ENCODE measurements at regions not wholly inside any gene's neighbourhood (a gene's known extent, or its start where the extent isn't known, plus 50 kb on each side); places are given as distances from the start of the nearest gene placed in this dataset.
"Not testable (repeated sequence)": the region's sequence is repeated elsewhere in the genome, so short reads cannot be mapped to it uniquely, and the experiment has no call there.

DNA sequence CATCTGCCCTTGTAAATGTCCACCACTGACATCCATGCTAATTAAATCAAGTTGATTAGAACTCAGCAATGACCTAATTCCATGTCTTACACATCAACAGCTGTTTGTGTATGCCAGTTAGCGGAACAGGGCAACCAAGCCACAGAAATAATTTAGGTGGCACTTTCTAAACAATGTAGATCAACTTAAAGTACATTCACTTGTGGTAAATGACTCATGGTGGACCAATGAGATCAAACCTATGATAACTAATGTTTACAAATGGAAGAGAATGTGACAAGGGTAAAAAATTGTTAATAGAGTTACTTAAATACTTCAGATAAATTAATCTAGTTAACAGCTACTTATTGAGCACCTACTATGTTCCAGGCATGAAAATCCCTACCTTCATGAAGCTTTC, 63.1 kb upstream of the ICA1 start:
- no peak overlapping the region for H3K4me3 Mint-ChIP-seq (ENCODE audit: low read depth)
- H3K27ac Mint-ChIP-seq: no peak overlapping the region
- H3K9me3 Mint-ChIP-seq (ENCODE audit: low read depth): peaks cover 5% of the 10 kb centered on the region
- no peak for DNase-seq (ENCODE audit: low spot score, unreplicated experiment)
- H3K27me3 Mint-ChIP-seq: no peaks in the 10 kb centered on the region
- H3K4me1 Mint-ChIP-seq (ENCODE audit: low read depth): peaks cover 4% of the 10 kb centered on the region
- H3K36me3 Mint-ChIP-seq (ENCODE audit: insufficient read depth): no peaks in the 10 kb centered on the region
- TF ChIP-seq, protein P1, sequence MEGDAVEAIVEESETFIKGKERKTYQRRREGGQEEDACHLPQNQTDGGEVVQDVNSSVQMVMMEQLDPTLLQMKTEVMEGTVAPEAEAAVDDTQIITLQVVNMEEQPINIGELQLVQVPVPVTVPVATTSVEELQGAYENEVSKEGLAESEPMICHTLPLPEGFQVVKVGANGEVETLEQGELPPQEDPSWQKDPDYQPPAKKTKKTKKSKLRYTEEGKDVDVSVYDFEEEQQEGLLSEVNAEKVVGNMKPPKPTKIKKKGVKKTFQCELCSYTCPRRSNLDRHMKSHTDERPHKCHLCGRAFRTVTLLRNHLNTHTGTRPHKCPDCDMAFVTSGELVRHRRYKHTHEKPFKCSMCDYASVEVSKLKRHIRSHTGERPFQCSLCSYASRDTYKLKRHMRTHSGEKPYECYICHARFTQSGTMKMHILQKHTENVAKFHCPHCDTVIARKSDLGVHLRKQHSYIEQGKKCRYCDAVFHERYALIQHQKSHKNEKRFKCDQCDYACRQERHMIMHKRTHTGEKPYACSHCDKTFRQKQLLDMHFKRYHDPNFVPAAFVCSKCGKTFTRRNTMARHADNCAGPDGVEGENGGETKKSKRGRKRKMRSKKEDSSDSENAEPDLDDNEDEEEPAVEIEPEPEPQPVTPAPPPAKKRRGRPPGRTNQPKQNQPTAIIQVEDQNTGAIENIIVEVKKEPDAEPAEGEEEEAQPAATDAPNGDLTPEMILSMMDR (IDR thresholded peaks at IDR 0.05; ENCODE audit: unreplicated experiment): no peak

DNA sequence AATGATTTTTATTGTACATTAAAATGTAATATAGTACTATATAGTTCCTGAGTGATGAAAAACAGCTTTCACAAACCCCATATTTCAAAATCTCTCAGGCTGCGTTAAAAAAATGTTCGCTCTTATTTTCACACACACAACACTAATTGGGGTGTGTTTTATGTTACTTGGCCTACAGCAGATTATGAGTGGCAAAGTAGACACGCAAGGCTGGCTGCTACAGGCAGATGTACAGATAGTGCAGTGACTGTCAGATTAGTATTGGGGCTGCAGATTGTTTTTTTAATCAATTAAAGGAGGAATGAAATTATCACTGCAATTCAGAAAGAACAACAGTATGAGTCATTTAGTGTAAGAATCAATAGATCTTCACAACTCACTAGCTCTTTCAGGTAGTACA, 65.2 kb upstream of the ICA1 start:
- Mint-ChIP-seq H3K9me3 (ENCODE audit: low read depth) (peaks cover 3% of the 10 kb centered on the region), H3K27ac (no peak overlapping the region), H3K36me3 (ENCODE audit: insufficient read depth) (no peaks in the 10 kb centered on the region), H3K4me1 (ENCODE audit: low read depth) (peaks cover 4% of the 10 kb centered on the region), H3K27me3 (no peaks in the 10 kb centered on the region), H3K4me3 (ENCODE audit: low read depth) (no peak overlapping the region)
- no peak for DNase-seq (ENCODE audit: low spot score, unreplicated experiment)
- TF ChIP-seq, protein P1 (IDR thresholded peaks at IDR 0.05; ENCODE audit: unreplicated experiment): no peak

DNA sequence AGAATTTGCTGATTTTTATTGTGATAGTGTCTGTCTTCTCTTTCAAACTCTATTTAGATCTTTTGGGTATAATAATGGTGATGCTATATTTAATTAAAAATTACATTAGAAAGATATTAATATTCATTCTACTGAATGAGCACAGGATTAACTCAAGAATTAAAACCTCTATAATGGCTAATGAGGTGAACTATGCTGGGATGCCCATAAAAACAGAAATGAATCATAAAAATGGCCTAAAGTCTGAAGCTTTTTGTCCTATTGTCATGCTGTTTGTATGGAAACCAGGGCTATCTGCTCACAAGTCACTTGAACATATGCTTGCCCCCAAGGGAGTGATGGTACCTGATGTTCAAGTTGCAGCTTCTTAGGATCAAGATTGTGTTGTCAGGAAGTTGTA, 76.2 kb upstream of the ICA1 start:
- Mint-ChIP-seq H3K27ac (no peak overlapping the region), H3K27me3 (no peaks in the 10 kb centered on the region), H3K9me3 (ENCODE audit: low read depth) (no peaks in the 10 kb centered on the region), H3K36me3 (ENCODE audit: insufficient read depth) (peaks cover 2% of the 10 kb centered on the region), H3K4me1 (ENCODE audit: low read depth) (peaks cover 10% of the 10 kb centered on the region), H3K4me3 (ENCODE audit: low read depth) (no peak overlapping the region)
- no peak for DNase-seq (ENCODE audit: low spot score, unreplicated experiment)
- TF ChIP-seq, protein P1 (IDR thresholded peaks at IDR 0.05; ENCODE audit: unreplicated experiment): no peak

DNA sequence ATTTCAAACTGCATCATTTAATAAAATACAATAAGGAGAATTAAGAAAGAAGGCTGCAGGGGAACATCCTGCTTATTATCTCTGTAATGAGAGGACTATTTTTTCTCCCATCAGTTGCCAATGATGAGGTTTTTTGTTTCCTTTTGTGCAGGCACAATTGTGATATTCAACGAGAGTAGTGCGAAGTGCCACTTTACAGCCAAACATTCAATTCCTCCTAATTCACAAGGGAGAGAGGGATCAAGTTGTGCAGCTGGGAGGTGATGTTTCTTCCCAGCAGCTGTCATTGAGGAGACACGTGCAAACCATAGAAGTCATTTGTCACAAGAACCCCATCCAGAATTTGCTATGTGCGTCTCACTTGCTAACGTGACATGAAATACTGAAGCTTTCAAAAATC, 81.6 kb upstream of the ICA1 start:
- no peak for DNase-seq (ENCODE audit: low spot score, unreplicated experiment)
- H3K36me3 Mint-ChIP-seq (ENCODE audit: insufficient read depth): peaks cover 7% of the 10 kb centered on the region
- peaks cover 10% of the 10 kb centered on the region for H3K4me1 Mint-ChIP-seq (ENCODE audit: low read depth)
- H3K4me3 Mint-ChIP-seq (ENCODE audit: low read depth): no peak overlapping the region
- no peak overlapping the region for H3K27ac Mint-ChIP-seq
- H3K27me3 Mint-ChIP-seq: peaks cover 2% of the 10 kb centered on the region
- TF ChIP-seq, protein P1 (IDR thresholded peaks at IDR 0.05; ENCODE audit: unreplicated experiment): no peak
- H3K9me3 Mint-ChIP-seq (ENCODE audit: low read depth): peaks cover 13% of the 10 kb centered on the region

DNA sequence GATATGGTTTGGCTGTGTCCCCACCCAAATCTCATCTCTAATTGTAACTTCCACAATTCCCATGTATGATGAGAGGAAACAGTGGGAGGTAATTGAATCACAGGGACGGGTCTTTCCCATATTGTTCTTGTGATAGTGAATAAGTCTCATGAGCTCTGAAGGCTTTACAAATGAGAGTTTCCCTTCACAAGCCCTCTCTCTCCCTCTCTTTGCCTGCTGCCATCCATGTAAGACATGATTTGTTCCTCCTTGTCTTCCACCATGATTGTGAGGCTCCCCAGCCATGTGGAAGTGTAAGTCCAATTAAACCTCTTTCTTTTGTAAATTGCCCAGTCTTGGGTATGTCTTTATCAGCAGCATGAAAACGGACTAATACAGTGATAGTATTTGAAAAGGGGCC, 85.4 kb upstream of the ICA1 start:
- peaks cover 16% of the 10 kb centered on the region for H3K9me3 Mint-ChIP-seq (ENCODE audit: low read depth)
- H3K27me3 Mint-ChIP-seq; DNase-seq (ENCODE audit: low spot score, unreplicated experiment); H3K36me3 Mint-ChIP-seq (ENCODE audit: insufficient read depth); H3K27ac Mint-ChIP-seq; H3K4me3 Mint-ChIP-seq (ENCODE audit: low read depth); H3K4me1 Mint-ChIP-seq (ENCODE audit: low read depth): not testable (repeated sequence)

DNA sequence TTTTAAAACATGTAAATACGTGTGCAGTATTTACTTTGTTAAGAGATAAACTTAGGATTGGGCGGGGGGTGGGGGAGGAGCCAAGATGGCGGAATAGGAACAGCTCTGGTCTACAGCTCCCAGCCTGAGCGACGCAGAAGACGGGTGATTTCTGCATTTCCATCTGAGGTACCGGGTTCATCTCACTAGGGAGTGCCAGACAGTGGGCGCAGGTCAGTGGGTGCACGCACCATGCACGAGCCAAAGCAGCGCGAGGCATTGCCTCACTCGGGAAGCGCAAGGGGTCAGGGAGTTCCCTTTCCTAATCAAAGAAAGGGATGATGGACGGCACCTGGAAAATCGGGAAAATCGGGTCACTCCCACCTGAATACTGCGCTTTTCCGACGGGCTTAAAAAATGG, 81.8 kb upstream of the NXPH1 start:
- H3K4me3 Mint-ChIP-seq (ENCODE audit: low read depth); H3K36me3 Mint-ChIP-seq (ENCODE audit: insufficient read depth); DNase-seq (ENCODE audit: low spot score, unreplicated experiment); H3K27me3 Mint-ChIP-seq; H3K27ac Mint-ChIP-seq; H3K9me3 Mint-ChIP-seq (ENCODE audit: low read depth); H3K4me1 Mint-ChIP-seq (ENCODE audit: low read depth): not testable (repeated sequence)

Measured in progenitor cell of endocrine pancreas (in vitro differentiated cells).